GM19351 (cell line): ENCODE measurements at regions not wholly inside any gene's neighbourhood (a gene's known extent, or its start where the extent isn't known, plus 50 kb on each side); places are given as distances from the start of the nearest gene placed in this dataset.

Experiments used
- ATAC-seq: cut with Tn5 transposase; IDR thresholded peaks from one replicate; pipeline ENCODE4 v1.9.1; 2021; ENCODE audit warnings: mild to moderate bottlenecking, moderate library complexity; ENCODE audit not compliant: unreplicated experiment

GRCh38 chr3:99016452-99016851 is 115.0 kb upstream of the DCBLD2 start:
- peak; percentile 27 for ATAC-seq

GRCh38 chr3:99013777-99014315 is 112.4 kb upstream of the DCBLD2 start:
- no peak for ATAC-seq

- no peak for ATAC-seq
Measured at GRCh38 chr3:99013077-99013476, 111.6 kb upstream of the DCBLD2 start.

GRCh38 chr3:99012051-99012450 is 110.6 kb upstream of the DCBLD2 start:
- ATAC-seq = peak; percentile 85

GRCh38 chr3:99009851-99010250 is 108.4 kb upstream of the DCBLD2 start:
- ATAC-seq = no peak

GRCh38 chr3:99006686-99007085 is 105.2 kb upstream of the DCBLD2 start:
- no peak for ATAC-seq

GRCh38 chr3:98999675-99000074 is 98.2 kb upstream of the DCBLD2 start:
- ATAC-seq = no peak

- no peak for ATAC-seq
Measured at GRCh38 chr3:98994128-98994762, 92.8 kb upstream of the DCBLD2 start.

GRCh38 chr3:98991393-98991792 is 89.9 kb upstream of the DCBLD2 start:
- no peak for ATAC-seq

- ATAC-seq = no peak
Measured at GRCh38 chr3:98990657-98991056, 89.2 kb upstream of the DCBLD2 start.

GRCh38 chr3:98986073-98986472 is 84.6 kb upstream of the DCBLD2 start:
- no peak for ATAC-seq

- ATAC-seq = no peak
Measured at GRCh38 chr3:98985431-98985830, 83.9 kb upstream of the DCBLD2 start.

- no peak for ATAC-seq
Measured at GRCh38 chr3:98984024-98984423, 82.5 kb upstream of the DCBLD2 start.

- no peak for ATAC-seq
Measured at GRCh38 chr3:98982351-98982750, 80.9 kb upstream of the DCBLD2 start.

GRCh38 chr3:98980915-98981596 is 79.6 kb upstream of the DCBLD2 start:
- ATAC-seq = peak; percentile 84

GRCh38 chr3:98979296-98979695 is 77.8 kb upstream of the DCBLD2 start:
- no peak for ATAC-seq

GRCh38 chr3:98978068-98978811 is 76.7 kb upstream of the DCBLD2 start:
- ATAC-seq = no peak

GRCh38 chr3:98977520-98977919 is 76.0 kb upstream of the DCBLD2 start:
- no peak for ATAC-seq

- no peak for ATAC-seq
Measured at GRCh38 chr3:98974442-98974841, 72.9 kb upstream of the DCBLD2 start.

GRCh38 chr3:98972720-98973119 is 71.2 kb upstream of the DCBLD2 start:
- ATAC-seq = no peak

GRCh38 chr3:98972155-98972554 is 70.7 kb upstream of the DCBLD2 start:
- no peak for ATAC-seq

- ATAC-seq = no peak
Measured at GRCh38 chr3:98971169-98971681, 69.7 kb upstream of the DCBLD2 start.
